ENCODE measurements at regions not wholly inside any gene's neighbourhood (a gene's known extent, or its start where the extent isn't known, plus 50 kb on each side); places are given as distances from the start of the nearest gene placed in this dataset.

DNA sequence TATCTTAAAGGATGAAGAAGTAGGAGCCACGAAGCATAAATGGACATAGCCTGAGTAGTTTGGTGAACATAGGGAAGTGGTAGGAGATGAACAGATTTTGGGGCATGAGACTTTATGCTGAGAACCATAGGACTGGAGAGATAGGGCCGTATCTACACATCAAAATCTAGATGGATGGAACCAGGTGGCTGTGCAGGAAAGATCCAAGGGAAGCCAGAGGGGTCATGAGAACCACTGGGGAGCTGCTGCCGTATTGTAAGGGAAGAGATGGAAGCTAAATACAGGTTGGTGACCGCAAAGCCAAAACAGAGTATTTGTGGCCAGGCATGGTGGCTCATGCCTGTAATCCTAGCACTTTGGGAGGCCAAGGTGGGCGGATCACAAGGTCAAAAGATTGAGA lies 124.3 kb downstream of the TRIB2 start:
- TF ChIP-seq, protein P1, sequence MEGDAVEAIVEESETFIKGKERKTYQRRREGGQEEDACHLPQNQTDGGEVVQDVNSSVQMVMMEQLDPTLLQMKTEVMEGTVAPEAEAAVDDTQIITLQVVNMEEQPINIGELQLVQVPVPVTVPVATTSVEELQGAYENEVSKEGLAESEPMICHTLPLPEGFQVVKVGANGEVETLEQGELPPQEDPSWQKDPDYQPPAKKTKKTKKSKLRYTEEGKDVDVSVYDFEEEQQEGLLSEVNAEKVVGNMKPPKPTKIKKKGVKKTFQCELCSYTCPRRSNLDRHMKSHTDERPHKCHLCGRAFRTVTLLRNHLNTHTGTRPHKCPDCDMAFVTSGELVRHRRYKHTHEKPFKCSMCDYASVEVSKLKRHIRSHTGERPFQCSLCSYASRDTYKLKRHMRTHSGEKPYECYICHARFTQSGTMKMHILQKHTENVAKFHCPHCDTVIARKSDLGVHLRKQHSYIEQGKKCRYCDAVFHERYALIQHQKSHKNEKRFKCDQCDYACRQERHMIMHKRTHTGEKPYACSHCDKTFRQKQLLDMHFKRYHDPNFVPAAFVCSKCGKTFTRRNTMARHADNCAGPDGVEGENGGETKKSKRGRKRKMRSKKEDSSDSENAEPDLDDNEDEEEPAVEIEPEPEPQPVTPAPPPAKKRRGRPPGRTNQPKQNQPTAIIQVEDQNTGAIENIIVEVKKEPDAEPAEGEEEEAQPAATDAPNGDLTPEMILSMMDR (IDR thresholded peaks at IDR 0.05): no peak
- no peak for TF ChIP-seq POLR2A (IDR thresholded peaks at IDR 0.05)

All from Peyer's patch (tissue), 4 donors.